ENCODE measurements at regions not wholly inside any gene's neighbourhood (a gene's known extent, or its start where the extent isn't known, plus 50 kb on each side); places are given as distances from the start of the nearest gene placed in this dataset.

GRCh38 chr11:91805293-91805692 is 419.3 kb upstream of the FAT3 start:
- TF ChIP-seq FOXM1 (IDR thresholded peaks at IDR 0.05; ENCODE audit: low read depth), result no peak
- TF ChIP-seq TAF1 (IDR thresholded peaks at IDR 0.05; ENCODE audit: borderline replicate concordance, low read depth, low read length), result no peak
- TF ChIP-seq RXRA (IDR thresholded peaks at IDR 0.05; ENCODE audit: borderline replicate concordance, low read depth), result no peak
- TF ChIP-seq CTCF (IDR thresholded peaks at IDR 0.05), result no peak

Measured in SK-N-SH (cell line).